HG03571 (cell line): ENCODE measurements at regions not wholly inside any gene's neighbourhood (a gene's known extent, or its start where the extent isn't known, plus 50 kb on each side); places are given as distances from the start of the nearest gene placed in this dataset.

ENCODE experiments used
- ATAC-seq: cut with Tn5 transposase; IDR thresholded peaks from one replicate; pipeline ENCODE4 v1.9.1; 2021; ENCODE audit not compliant: unreplicated experiment

DNA sequence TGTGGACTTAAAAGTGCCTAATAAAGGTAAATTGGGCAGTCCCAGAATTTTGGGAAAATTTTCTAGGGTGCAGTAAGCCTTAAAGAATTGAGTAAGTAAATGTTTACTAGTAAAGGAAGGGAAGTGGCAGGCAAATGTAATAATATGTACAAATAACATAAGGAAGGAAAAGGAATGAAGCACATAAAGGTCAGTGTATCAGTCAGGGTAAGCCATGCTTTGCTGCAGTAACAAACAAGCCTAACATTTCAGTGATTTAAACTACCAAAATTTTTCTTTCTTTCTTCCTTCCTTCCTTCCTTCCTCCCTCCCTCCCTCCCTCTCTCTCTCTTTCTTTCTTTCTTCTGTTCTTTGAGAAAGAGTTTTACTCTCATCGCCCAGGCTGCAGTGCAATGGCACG lies 117.5 kb downstream of the HAO1 start:
- ATAC-seq, result no peak

DNA sequence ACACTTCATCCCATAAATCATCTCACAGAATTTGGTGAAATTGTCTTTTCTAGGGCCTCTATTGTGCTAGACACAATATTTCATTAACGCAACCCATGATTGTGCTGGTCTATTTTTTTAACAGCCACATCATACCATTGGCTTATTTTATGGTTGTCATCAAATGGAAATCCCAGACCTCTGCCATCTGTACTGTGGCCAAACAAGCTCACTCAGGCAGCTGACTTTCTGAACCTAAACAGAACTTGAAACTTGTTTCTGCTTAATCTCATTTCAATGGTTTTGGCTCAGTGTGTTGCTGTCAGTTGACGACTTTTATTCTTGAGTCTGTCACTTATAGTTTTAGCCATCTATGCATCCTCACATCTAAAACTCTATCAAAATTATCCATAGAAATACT lies 111.8 kb downstream of the HAO1 start:
- no peak for ATAC-seq

DNA sequence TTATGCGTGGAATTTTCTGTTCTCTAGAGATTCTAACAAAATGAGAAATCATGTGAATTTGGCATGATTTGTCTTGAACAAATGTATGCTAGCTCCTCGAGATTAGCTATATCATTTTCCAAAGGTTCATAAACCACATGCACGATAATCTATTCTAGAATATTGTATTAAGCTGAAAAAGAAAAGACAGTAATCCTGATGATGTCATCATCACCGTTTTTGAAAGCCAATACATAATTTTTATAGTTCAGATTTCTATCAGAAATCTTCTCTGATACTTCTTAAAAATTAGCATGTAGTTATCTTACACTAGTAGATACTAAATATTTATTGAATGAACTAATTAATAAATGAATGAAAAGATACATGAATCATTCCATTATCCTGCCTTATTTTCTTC lies 111.2 kb downstream of the HAO1 start:
- no peak for ATAC-seq

DNA sequence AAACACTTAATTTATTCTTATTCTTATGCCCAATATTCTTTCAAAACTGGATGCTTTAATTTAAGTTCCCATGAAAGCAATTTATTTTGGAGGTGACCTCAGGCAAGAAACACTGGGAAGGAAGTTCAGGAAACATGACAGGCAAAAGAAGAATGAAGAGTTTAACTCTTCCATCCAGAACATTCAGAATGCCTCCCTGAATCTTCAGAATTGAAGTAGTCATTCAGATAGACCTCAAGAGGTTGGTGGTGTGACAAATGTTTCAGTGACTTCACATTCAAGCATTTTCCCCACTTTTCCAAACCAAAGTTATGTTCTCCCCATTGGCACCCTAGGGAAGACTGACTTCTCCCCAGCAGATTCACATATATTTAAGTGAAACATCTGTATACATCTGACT lies 110.5 kb downstream of the HAO1 start:
- no peak for ATAC-seq
